GM23338 (cell line): ENCODE measurements at regions not wholly inside any gene's neighbourhood (a gene's known extent, or its start where the extent isn't known, plus 50 kb on each side); places are given as distances from the start of the nearest gene placed in this dataset.

Experiments used
- ATAC-seq: fragments of 200-7000 bp; cut with Tn5 transposase; 3 replicates; pipeline ENCODE4 v1.9.1; 2020
- DNase-seq: peaks from one replicate; pipeline ENCODE4 v3.0.0-alpha.2; 2015; ENCODE audit warnings: low spot score
- H2AFZ ChIP-seq: fragments of 200-600 bp; sonication (generic); 2 replicates; pipeline ENCODE4 v1.8.0; 2016; ENCODE audit warnings: antibody characterized with exemption, mild to moderate bottlenecking, moderate library complexity
- H3F3A ChIP-seq: fragments of 200-600 bp; sonication (generic); replicated peaks from 2 replicates; pipeline ENCODE4 v1.8.0; 2017; ENCODE audit warnings: antibody characterized with exemption, mixed run types, low read depth
- H3K27ac ChIP-seq: fragments of 200-600 bp; sonication (generic); 2 replicates; pipeline ENCODE4 v1.6.1; 2016; ENCODE audit warnings: low read depth
- H3K27me3 ChIP-seq: fragments of 200-600 bp; sonication (generic); 2 replicates; pipeline ENCODE4 v1.8.0; 2016; ENCODE audit warnings: mild to moderate bottlenecking, mixed run types, moderate library complexity; ENCODE audit not compliant: insufficient read depth
- H3K36me3 ChIP-seq: fragments of 200-600 bp; sonication (generic); 2 replicates; pipeline ENCODE4 v1.8.0; 2016; ENCODE audit warnings: mild to moderate bottlenecking; ENCODE audit not compliant: insufficient read depth
- H3K4me1 ChIP-seq: fragments of 200-600 bp; sonication (generic); 2 replicates; pipeline ENCODE4 v1.8.0; 2016; ENCODE audit warnings: mild to moderate bottlenecking, moderate library complexity; ENCODE audit not compliant: insufficient read depth
- H3K4me2 ChIP-seq: fragments of 200-600 bp; sonication (generic); 2 replicates; pipeline ENCODE4 v1.7.1; 2017; ENCODE audit warnings: mixed run types
- H3K4me3 ChIP-seq: fragments of 200-600 bp; sonication (generic); 2 replicates; pipeline ENCODE4 v1.6.1; 2016; ENCODE audit warnings: mixed run types
- H3K79me2 ChIP-seq: fragments of 200-600 bp; sonication (generic); replicated peaks from 2 replicates; pipeline ENCODE4 v1.8.0; 2017; ENCODE audit warnings: mild to moderate bottlenecking; ENCODE audit not compliant: insufficient read depth
- H3K9me2 ChIP-seq: fragments of 200-600 bp; sonication (generic); 2 replicates; pipeline ENCODE4 v1.8.0; 2017; ENCODE audit not compliant: insufficient read depth
- H4K20me1 ChIP-seq: fragments of 200-600 bp; sonication (generic); replicated peaks from 2 replicates; pipeline ENCODE4 v1.8.0; 2017; ENCODE audit warnings: mild to moderate bottlenecking; ENCODE audit not compliant: insufficient read depth
- H3K27ac Mint-ChIP-seq: 2 replicates; pipeline ENCODE4 v1.8.0; 2020; ENCODE audit warnings: inconsistent platforms, mild to moderate bottlenecking, moderate library complexity, mixed read lengths
- H3K27me3 Mint-ChIP-seq: 3 replicates; pipeline ENCODE4 v1.8.0; 2022; ENCODE audit warnings: low read depth, mild to moderate bottlenecking, moderate library complexity, mixed read lengths, inconsistent platforms; ENCODE audit not compliant: insufficient read depth, poor library complexity
- H3K36me3 Mint-ChIP-seq: 3 replicates; pipeline ENCODE4 v1.8.0; 2021; ENCODE audit warnings: low read depth, mild to moderate bottlenecking, inconsistent platforms, moderate library complexity, mixed read lengths
- H3K4me1 Mint-ChIP-seq: 3 replicates; pipeline ENCODE4 v1.8.0; 2020; ENCODE audit warnings: mild to moderate bottlenecking, inconsistent platforms, mixed read lengths
- H3K4me3 Mint-ChIP-seq: 3 replicates; pipeline ENCODE4 v1.8.0; 2021; ENCODE audit warnings: moderate library complexity, mild to moderate bottlenecking, inconsistent platforms, mixed read lengths
- H3K9me3 Mint-ChIP-seq: 3 replicates; pipeline ENCODE4 v1.8.0; 2020; ENCODE audit warnings: moderate library complexity, mild to moderate bottlenecking, inconsistent platforms, mixed read lengths
- CREB1 ChIP-seq: fragments of 250-450 bp; sonication (Bioruptor Pico); IDR thresholded peaks from 2 replicates; pipeline ENCODE4 v1.5.0; 2020; ENCODE audit warnings: low read depth, mild to moderate bottlenecking, moderate library complexity
- EZH2 ChIP-seq: fragments of 200-600 bp; sonication (generic); IDR thresholded peaks from one replicate; pipeline ENCODE4 v1.8.0; 2017; ENCODE audit warnings: antibody characterized with exemption, mild to moderate bottlenecking, low read depth; ENCODE audit not compliant: unreplicated experiment
- EZH2phosphoT487 ChIP-seq: fragments of 200-600 bp; sonication (generic); IDR thresholded peaks from one replicate; pipeline ENCODE4 v1.8.1; 2018; ENCODE audit warnings: antibody characterized with exemption; ENCODE audit not compliant: unreplicated experiment
- JUNB ChIP-seq: IDR thresholded peaks from one replicate; pipeline ENCODE4 v1.6.1; 2016; ENCODE audit warnings: antibody characterized with exemption; ENCODE audit not compliant: unreplicated experiment
- NANOG ChIP-seq: IDR thresholded peaks from 2 replicates; pipeline ENCODE4 v1.6.1; 2016; ENCODE audit warnings: antibody characterized with exemption, borderline replicate concordance
- POLR2AphosphoS5 ChIP-seq: IDR thresholded peaks from 2 replicates; pipeline ENCODE4 v1.6.1; 2016; ENCODE audit warnings: antibody characterized with exemption, low read depth
- STAT1 ChIP-seq: IDR thresholded peaks from one replicate; pipeline ENCODE4 v1.6.1; 2016; ENCODE audit warnings: antibody characterized with exemption; ENCODE audit not compliant: unreplicated experiment
- ZNF114 ChIP-seq: fragments of 250-450 bp; sonication (Bioruptor Pico); IDR thresholded peaks from 2 replicates; pipeline ENCODE4 v1.5.0; 2020; ENCODE audit warnings: mild to moderate bottlenecking, moderate library complexity
- ZNF331 ChIP-seq: fragments of 250-450 bp; sonication (Bioruptor Pico); IDR thresholded peaks from 2 replicates; pipeline ENCODE4 v1.5.0; 2020; ENCODE audit warnings: low read depth, mild to moderate bottlenecking, moderate library complexity
- TF ChIP-seq, protein P1 (sequence below): fragments of 250-450 bp; sonication (Bioruptor Pico); IDR thresholded peaks from 2 replicates; pipeline ENCODE4 v1.5.0; 2020; ENCODE audit warnings: mild to moderate bottlenecking, moderate library complexity
- TF ChIP-seq, protein P2 (sequence below): IDR thresholded peaks from one replicate; pipeline ENCODE4 v1.6.1; 2018; ENCODE audit warnings: antibody characterized with exemption; ENCODE audit not compliant: unreplicated experiment
- TF ChIP-seq, protein P3 (sequence below), 2 experiments: fragments of 200-600 bp in 1 of 2; sonication (generic) in 1 of 2; conservative IDR thresholded peaks; 2 replicates each; pipeline versions ENCODE4 v1.5.1 to v1.6.1; 2016 to 2017; ENCODE audit warnings: antibody characterized with exemption in 2 of 2, low read depth in 2 of 2, mild to moderate bottlenecking in 2 of 2, moderate library complexity in 1 of 2
- TF ChIP-seq, protein P4 (sequence below): IDR thresholded peaks from 2 replicates; pipeline ENCODE4 v1.6.1; 2016; ENCODE audit warnings: antibody characterized with exemption

DNA sequence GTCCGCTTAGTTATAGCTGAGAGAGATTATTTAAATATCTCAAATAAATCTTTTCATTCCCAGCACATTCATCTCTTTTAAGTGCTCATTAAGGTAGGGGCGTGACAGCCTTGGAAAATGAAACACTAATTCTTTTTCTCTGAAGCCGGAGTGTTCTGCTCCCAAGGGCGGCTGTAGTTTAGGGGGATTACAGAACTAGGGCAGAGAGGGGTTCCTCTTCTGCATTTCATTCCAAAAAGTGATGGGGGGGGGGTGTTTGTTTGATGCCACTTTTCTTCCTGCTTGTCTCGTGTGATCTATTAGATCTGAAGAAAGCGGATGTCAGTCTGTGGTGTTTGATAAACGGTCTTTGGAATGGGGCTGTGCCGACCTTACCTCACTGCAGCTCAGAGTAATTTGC, 506.5 kb upstream of the MGMT start:
- Mint-ChIP-seq H3K4me1 (no peaks in the 10 kb centered on the region; the same call in 2 of the 3 replicates), H3K36me3 (no peaks in the 10 kb centered on the region; the same call in 2 of the 3 replicates), H3K27ac (no peak overlapping the region), H3K27me3 (no peaks in the 10 kb centered on the region), H3K4me3 (no peak overlapping the region), H3K9me3 (peaks cover 7% of the 10 kb centered on the region; the same call in 1 of the 3 replicates)
- Histone ChIP-seq H2AFZ (no peak overlapping the region), H3K27me3 (no peaks in the 10 kb centered on the region), H3K4me1 (no peaks in the 10 kb centered on the region), H3K4me2 (no peak overlapping the region), H3K9me2 (no peaks in the 10 kb centered on the region), H3K36me3 (no peaks in the 10 kb centered on the region), H3K79me2 (no peaks in the 10 kb centered on the region), H4K20me1 (no peaks in the 10 kb centered on the region), H3F3A (no peaks in the 10 kb centered on the region), H3K4me3 (no peak overlapping the region), H3K27ac (no peak overlapping the region)
- TF ChIP-seq EZH2 (no peak), ZNF331 (CRISPR knock-in tag) (no peak), EZH2phosphoT487 (no peak), POLR2AphosphoS5 (no peak), CREB1 (CRISPR knock-in tag) (no peak), JUNB (no peak), NANOG (no peak), ZNF114 (CRISPR knock-in tag) (no peak), STAT1 (no peak)
- TF ChIP-seq, protein P1, sequence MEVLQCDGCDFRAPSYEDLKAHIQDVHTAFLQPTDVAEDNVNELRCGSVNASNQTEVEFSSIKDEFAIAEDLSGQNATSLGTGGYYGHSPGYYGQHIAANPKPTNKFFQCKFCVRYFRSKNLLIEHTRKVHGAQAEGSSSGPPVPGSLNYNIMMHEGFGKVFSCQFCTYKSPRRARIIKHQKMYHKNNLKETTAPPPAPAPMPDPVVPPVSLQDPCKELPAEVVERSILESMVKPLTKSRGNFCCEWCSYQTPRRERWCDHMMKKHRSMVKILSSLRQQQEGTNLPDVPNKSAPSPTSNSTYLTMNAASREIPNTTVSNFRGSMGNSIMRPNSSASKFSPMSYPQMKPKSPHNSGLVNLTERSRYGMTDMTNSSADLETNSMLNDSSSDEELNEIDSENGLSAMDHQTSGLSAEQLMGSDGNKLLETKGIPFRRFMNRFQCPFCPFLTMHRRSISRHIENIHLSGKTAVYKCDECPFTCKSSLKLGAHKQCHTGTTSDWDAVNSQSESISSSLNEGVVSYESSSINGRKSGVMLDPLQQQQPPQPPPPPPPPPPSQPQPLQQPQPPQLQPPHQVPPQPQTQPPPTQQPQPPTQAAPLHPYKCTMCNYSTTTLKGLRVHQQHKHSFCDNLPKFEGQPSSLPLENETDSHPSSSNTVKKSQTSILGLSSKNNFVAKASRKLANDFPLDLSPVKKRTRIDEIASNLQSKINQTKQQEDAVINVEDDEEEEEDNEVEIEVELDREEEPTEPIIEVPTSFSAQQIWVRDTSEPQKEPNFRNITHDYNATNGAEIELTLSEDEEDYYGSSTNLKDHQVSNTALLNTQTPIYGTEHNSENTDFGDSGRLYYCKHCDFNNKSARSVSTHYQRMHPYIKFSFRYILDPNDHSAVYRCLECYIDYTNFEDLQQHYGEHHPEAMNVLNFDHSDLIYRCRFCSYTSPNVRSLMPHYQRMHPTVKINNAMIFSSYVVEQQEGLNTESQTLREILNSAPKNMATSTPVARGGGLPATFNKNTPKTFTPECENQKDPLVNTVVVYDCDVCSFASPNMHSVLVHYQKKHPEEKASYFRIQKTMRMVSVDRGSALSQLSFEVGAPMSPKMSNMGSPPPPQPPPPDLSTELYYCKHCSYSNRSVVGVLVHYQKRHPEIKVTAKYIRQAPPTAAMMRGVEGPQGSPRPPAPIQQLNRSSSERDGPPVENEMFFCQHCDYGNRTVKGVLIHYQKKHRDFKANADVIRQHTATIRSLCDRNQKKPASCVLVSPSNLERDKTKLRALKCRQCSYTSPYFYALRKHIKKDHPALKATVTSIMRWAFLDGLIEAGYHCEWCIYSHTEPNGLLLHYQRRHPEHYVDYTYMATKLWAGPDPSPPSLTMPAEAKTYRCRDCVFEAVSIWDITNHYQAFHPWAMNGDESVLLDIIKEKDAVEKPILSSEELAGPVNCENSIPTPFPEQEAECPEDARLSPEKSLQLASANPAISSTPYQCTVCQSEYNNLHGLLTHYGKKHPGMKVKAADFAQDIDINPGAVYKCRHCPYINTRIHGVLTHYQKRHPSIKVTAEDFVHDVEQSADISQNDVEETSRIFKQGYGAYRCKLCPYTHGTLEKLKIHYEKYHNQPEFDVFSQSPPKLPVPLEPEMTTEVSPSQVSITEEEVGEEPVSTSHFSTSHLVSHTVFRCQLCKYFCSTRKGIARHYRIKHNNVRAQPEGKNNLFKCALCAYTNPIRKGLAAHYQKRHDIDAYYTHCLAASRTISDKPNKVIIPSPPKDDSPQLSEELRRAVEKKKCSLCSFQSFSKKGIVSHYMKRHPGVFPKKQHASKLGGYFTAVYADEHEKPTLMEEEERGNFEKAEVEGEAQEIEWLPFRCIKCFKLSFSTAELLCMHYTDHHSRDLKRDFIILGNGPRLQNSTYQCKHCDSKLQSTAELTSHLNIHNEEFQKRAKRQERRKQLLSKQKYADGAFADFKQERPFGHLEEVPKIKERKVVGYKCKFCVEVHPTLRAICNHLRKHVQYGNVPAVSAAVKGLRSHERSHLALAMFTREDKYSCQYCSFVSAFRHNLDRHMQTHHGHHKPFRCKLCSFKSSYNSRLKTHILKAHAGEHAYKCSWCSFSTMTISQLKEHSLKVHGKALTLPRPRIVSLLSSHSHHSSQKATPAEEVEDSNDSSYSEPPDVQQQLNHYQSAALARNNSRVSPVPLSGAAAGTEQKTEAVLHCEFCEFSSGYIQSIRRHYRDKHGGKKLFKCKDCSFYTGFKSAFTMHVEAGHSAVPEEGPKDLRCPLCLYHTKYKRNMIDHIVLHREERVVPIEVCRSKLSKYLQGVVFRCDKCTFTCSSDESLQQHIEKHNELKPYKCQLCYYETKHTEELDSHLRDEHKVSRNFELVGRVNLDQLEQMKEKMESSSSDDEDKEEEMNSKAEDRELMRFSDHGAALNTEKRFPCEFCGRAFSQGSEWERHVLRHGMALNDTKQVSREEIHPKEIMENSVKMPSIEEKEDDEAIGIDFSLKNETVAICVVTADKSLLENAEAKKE (CRISPR knock-in tag), result no peak
- TF ChIP-seq, protein P2, sequence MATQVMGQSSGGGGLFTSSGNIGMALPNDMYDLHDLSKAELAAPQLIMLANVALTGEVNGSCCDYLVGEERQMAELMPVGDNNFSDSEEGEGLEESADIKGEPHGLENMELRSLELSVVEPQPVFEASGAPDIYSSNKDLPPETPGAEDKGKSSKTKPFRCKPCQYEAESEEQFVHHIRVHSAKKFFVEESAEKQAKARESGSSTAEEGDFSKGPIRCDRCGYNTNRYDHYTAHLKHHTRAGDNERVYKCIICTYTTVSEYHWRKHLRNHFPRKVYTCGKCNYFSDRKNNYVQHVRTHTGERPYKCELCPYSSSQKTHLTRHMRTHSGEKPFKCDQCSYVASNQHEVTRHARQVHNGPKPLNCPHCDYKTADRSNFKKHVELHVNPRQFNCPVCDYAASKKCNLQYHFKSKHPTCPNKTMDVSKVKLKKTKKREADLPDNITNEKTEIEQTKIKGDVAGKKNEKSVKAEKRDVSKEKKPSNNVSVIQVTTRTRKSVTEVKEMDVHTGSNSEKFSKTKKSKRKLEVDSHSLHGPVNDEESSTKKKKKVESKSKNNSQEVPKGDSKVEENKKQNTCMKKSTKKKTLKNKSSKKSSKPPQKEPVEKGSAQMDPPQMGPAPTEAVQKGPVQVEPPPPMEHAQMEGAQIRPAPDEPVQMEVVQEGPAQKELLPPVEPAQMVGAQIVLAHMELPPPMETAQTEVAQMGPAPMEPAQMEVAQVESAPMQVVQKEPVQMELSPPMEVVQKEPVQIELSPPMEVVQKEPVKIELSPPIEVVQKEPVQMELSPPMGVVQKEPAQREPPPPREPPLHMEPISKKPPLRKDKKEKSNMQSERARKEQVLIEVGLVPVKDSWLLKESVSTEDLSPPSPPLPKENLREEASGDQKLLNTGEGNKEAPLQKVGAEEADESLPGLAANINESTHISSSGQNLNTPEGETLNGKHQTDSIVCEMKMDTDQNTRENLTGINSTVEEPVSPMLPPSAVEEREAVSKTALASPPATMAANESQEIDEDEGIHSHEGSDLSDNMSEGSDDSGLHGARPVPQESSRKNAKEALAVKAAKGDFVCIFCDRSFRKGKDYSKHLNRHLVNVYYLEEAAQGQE, result no peak
- TF ChIP-seq, protein P3, sequence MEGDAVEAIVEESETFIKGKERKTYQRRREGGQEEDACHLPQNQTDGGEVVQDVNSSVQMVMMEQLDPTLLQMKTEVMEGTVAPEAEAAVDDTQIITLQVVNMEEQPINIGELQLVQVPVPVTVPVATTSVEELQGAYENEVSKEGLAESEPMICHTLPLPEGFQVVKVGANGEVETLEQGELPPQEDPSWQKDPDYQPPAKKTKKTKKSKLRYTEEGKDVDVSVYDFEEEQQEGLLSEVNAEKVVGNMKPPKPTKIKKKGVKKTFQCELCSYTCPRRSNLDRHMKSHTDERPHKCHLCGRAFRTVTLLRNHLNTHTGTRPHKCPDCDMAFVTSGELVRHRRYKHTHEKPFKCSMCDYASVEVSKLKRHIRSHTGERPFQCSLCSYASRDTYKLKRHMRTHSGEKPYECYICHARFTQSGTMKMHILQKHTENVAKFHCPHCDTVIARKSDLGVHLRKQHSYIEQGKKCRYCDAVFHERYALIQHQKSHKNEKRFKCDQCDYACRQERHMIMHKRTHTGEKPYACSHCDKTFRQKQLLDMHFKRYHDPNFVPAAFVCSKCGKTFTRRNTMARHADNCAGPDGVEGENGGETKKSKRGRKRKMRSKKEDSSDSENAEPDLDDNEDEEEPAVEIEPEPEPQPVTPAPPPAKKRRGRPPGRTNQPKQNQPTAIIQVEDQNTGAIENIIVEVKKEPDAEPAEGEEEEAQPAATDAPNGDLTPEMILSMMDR (conservative IDR thresholded peaks at IDR 0.05; ENCODE audit: low read depth in 2 of 2), result no peak
- TF ChIP-seq, protein P4, sequence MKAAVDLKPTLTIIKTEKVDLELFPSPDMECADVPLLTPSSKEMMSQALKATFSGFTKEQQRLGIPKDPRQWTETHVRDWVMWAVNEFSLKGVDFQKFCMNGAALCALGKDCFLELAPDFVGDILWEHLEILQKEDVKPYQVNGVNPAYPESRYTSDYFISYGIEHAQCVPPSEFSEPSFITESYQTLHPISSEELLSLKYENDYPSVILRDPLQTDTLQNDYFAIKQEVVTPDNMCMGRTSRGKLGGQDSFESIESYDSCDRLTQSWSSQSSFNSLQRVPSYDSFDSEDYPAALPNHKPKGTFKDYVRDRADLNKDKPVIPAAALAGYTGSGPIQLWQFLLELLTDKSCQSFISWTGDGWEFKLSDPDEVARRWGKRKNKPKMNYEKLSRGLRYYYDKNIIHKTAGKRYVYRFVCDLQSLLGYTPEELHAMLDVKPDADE, result no peak
- no peak for ATAC-seq
- DNase-seq, result no peak
